HepG2 (cell line): ENCODE measurements at regions not wholly inside any gene's neighbourhood (a gene's known extent, or its start where the extent isn't known, plus 50 kb on each side); places are given as distances from the start of the nearest gene placed in this dataset.

Experiments used
- ATAC-seq: fragments of 200-7000 bp; cut with Tn5 transposase; 3 replicates; pipeline ENCODE4 v1.9.1; 2020; ENCODE audit warnings: mild to moderate bottlenecking, moderate library complexity
- BruUV-seq: library from RNA; stranded (reverse); fragments of 400-500 nt; replicated peaks from 2 replicates; lab custom pipeline; 2021; lab: Mats Ljungman, UMichigan
- CTCF ChIA-PET: fragments of 300-600 bp; formaldehyde crosslinking; extraction: SDS; loops from one replicate; lab custom pipeline; 2021; ENCODE audit warnings: low total read pairs, inconsistent platforms, low intra/inter-chr PET ratio; lab: Yijun Ruan, JAX
- POLR2A ChIA-PET: fragments of 350-600 bp; sonication (Branson Sonifier 250); formaldehyde crosslinking; loops from one replicate; lab custom pipeline; 2020; ENCODE audit warnings: antibody characterized with exemption, inconsistent platforms; lab: Yijun Ruan, JAX
- DNase-seq: peaks from one replicate; pipeline ENCODE4 v3.0.0-alpha.2; 2015; ENCODE audit warnings: low spot score
- FAIRE-seq: peaks from 3 replicates; lab custom pipeline; 2011; peaks lifted over from hg19 to GRCh38; lab: Jason Lieb, UNC
- H2AFZ ChIP-seq: one replicate; pipeline ENCODE4 v1.6.1; 2011; ENCODE audit warnings: low read length, inconsistent platforms
- H3K27ac ChIP-seq: fragments of 300-600 bp; 3 replicates; pipeline ENCODE4 v1.8.0; 2011; ENCODE audit warnings: mixed run types, mild to moderate bottlenecking, mixed read lengths, low read length, inconsistent platforms; ENCODE audit not compliant: insufficient read depth; ENCODE audit errors: extremely low read length
- H3K27me3 ChIP-seq, 2 experiments: fragments of 200-600 bp in 1 of 2; 2 replicates in 1 of 2; 3 replicates in 1 of 2; pipeline versions ENCODE4 v1.6.0 to v1.8.0; 2011; ENCODE audit warnings: low read length in 2 of 2, mild to moderate bottlenecking in 2 of 2, moderate library complexity in 2 of 2, inconsistent platforms in 1 of 2; ENCODE audit not compliant: insufficient read depth in 2 of 2, control insufficient read depth in 1 of 2
- H3K36me3 ChIP-seq, 2 experiments: fragments of 200-600 bp in 1 of 2; replicated peaks in 1 of 2; 2 replicates in 1 of 2; 3 replicates in 1 of 2; pipeline versions ENCODE4 v1.5.1 to v1.8.0; 2011; ENCODE audit warnings: low read length in 2 of 2, inconsistent platforms in 1 of 2; ENCODE audit not compliant: insufficient read depth in 2 of 2, control insufficient read depth in 1 of 2
- H3K4me1 ChIP-seq: 2 replicates; pipeline ENCODE4 v1.5.1; 2012; ENCODE audit warnings: low read length, inconsistent platforms; ENCODE audit not compliant: insufficient read depth
- H3K4me2 ChIP-seq: 2 replicates; pipeline ENCODE4 v1.6.0; 2011; ENCODE audit warnings: low read depth, low read length, inconsistent platforms
- H3K4me3 ChIP-seq, 3 experiments: fragments of 200-600 bp in 1 of 3; sonication (generic), shearing (Covaris generic) in 1 of 3; replicated peaks in 1 of 3; 2 replicates each; pipeline ENCODE4 v1.5.1; 2011 to 2016; ENCODE audit warnings: low read length in 3 of 3, inconsistent platforms in 2 of 3, low read depth in 2 of 3, mild to moderate bottlenecking in 2 of 3, control low read depth in 1 of 3, mixed read lengths in 1 of 3; ENCODE audit not compliant: insufficient read depth in 1 of 3
- H3K79me2 ChIP-seq: one replicate; pipeline ENCODE4 v1.6.1; 2011; ENCODE audit warnings: low read length, inconsistent platforms; ENCODE audit not compliant: insufficient read depth
- H3K9ac ChIP-seq: 2 replicates; pipeline ENCODE4 v1.6.0; 2011; ENCODE audit warnings: mild to moderate bottlenecking, low read depth, low read length, inconsistent platforms; ENCODE audit not compliant: insufficient read depth
- H3K9me3 ChIP-seq: 2 replicates; pipeline ENCODE4 v1.5.1; 2012; ENCODE audit warnings: mild to moderate bottlenecking, low read length
- H4K20me1 ChIP-seq: 2 replicates; pipeline ENCODE4 v1.6.0; 2011; ENCODE audit warnings: inconsistent platforms, mild to moderate bottlenecking, low read length, moderate library complexity; ENCODE audit not compliant: insufficient read depth
- CHCHD3 ChIP-seq: sonication (generic); formaldehyde crosslinking; IDR thresholded peaks from 2 replicates; pipeline ENCODE4 v1.8.0; 2022; ENCODE audit warnings: mild to moderate bottlenecking, missing genetic modification reagents, moderate library complexity
- GFI1 ChIP-seq: sonication (generic); formaldehyde crosslinking; IDR thresholded peaks from 2 replicates; pipeline ENCODE4 v1.5.0; 2020; ENCODE audit warnings: missing genetic modification reagents, mild to moderate bottlenecking, borderline replicate concordance
- MBNL3 ChIP-seq: fragments of 250-450 bp; sonication (Bioruptor Pico); conservative IDR thresholded peaks from 2 replicates; pipeline ENCODE4 v1.8.0; 2022; ENCODE audit warnings: mild to moderate bottlenecking, inconsistent platforms
- NR2F2 ChIP-seq: IDR thresholded peaks from 2 replicates; pipeline ENCODE4 v1.6.1; 2012; ENCODE audit warnings: low read depth, inconsistent platforms, borderline replicate concordance
- YEATS4 ChIP-seq: sonication (generic); formaldehyde crosslinking; IDR thresholded peaks from 2 replicates; pipeline ENCODE4 v1.4.0; 2020; ENCODE audit warnings: missing genetic modification reagents, borderline replicate concordance
- ZNF776 ChIP-seq: sonication (generic); formaldehyde crosslinking; IDR thresholded peaks from 2 replicates; pipeline ENCODE4 v1.4.0; 2020; ENCODE audit warnings: mild to moderate bottlenecking, missing genetic modification reagents
- ZNF891 ChIP-seq: sonication (generic); formaldehyde crosslinking; IDR thresholded peaks from 2 replicates; pipeline ENCODE4 v1.5.0; 2020; ENCODE audit warnings: mild to moderate bottlenecking, missing genetic modification reagents
- WGBS: methylation state at CpG from one replicate; pipeline ENCODE4 v1.1.6; 2017; ENCODE audit warnings: low lambda C conversion rate; 5-methylcytosine and 5-hydroxymethylcytosine counted together
- in situ Hi-C: cut with HindIII; loops from 2 replicates; pipeline ENCODE4 v1.10.0; 2017; ENCODE audit warnings: low pct_unique_long_range_greater_than_20kb; ENCODE audit not compliant: extremely low pct_ligation_motif_present
- intact Hi-C: fragments of 100-400 bp; cut with micrococcal nuclease; formaldehyde crosslinking; loops from one replicate; pipeline ENCODE4 v1.10.0; 2022; ENCODE audit not compliant: unreplicated experiment
- TF ChIP-seq, protein P1 (sequence below), 2 experiments: IDR thresholded peaks; 2 replicates each; pipeline ENCODE4 v1.6.1; 2011 to 2012; ENCODE audit warnings: low read length in 2 of 2, borderline replicate concordance in 1 of 2, low read depth in 1 of 2, mild to moderate bottlenecking in 1 of 2, moderate library complexity in 1 of 2
- TF ChIP-seq, protein P2 (sequence below): sonication (generic); formaldehyde crosslinking; IDR thresholded peaks from 2 replicates; pipeline ENCODE4 v1.4.0; 2020; ENCODE audit warnings: missing genetic modification reagents
- TF ChIP-seq, protein P3 (sequence below): IDR thresholded peaks from 2 replicates; pipeline ENCODE4 v1.6.1; 2016; ENCODE audit warnings: missing compliant biosample characterization, missing genetic modification reagents, borderline replicate concordance

DNA sequence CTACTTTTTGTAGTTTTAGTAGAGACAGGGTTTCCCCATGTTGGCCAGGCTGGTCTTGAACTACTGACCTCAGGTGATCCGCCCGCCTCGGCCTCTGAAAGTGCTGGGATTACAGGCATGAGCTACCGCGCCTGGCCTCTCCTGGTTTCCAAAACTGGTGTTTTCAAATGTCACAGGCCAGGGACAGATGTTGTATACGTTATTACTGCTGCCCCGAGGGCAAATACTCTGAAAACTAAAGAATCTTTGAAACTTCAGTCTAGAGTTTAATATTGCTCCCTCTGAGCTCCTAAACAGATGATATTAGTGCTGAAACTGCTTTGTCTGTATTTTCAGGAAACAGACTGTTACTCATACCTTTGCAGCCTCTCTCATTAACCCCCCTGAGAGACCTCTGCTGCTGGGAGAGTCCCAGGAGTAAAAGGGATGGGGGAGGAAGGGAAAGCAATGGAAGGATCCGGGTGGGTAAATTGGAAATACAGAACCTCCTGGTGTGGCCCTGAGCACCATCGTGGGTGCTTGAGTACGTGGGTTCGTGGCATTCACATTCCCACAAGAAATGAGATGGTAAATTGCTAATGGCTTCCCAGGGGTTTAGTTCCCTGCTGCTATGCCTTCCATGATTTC, 96.3 kb upstream of the IGF1R start (continued):
- TF ChIP-seq, protein P1, sequence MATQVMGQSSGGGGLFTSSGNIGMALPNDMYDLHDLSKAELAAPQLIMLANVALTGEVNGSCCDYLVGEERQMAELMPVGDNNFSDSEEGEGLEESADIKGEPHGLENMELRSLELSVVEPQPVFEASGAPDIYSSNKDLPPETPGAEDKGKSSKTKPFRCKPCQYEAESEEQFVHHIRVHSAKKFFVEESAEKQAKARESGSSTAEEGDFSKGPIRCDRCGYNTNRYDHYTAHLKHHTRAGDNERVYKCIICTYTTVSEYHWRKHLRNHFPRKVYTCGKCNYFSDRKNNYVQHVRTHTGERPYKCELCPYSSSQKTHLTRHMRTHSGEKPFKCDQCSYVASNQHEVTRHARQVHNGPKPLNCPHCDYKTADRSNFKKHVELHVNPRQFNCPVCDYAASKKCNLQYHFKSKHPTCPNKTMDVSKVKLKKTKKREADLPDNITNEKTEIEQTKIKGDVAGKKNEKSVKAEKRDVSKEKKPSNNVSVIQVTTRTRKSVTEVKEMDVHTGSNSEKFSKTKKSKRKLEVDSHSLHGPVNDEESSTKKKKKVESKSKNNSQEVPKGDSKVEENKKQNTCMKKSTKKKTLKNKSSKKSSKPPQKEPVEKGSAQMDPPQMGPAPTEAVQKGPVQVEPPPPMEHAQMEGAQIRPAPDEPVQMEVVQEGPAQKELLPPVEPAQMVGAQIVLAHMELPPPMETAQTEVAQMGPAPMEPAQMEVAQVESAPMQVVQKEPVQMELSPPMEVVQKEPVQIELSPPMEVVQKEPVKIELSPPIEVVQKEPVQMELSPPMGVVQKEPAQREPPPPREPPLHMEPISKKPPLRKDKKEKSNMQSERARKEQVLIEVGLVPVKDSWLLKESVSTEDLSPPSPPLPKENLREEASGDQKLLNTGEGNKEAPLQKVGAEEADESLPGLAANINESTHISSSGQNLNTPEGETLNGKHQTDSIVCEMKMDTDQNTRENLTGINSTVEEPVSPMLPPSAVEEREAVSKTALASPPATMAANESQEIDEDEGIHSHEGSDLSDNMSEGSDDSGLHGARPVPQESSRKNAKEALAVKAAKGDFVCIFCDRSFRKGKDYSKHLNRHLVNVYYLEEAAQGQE (IDR thresholded peaks at IDR 0.05; ENCODE audit: borderline replicate concordance in 1 of 2, low read depth in 1 of 2, low read length in 2 of 2): no peak
- TF ChIP-seq, protein P2, sequence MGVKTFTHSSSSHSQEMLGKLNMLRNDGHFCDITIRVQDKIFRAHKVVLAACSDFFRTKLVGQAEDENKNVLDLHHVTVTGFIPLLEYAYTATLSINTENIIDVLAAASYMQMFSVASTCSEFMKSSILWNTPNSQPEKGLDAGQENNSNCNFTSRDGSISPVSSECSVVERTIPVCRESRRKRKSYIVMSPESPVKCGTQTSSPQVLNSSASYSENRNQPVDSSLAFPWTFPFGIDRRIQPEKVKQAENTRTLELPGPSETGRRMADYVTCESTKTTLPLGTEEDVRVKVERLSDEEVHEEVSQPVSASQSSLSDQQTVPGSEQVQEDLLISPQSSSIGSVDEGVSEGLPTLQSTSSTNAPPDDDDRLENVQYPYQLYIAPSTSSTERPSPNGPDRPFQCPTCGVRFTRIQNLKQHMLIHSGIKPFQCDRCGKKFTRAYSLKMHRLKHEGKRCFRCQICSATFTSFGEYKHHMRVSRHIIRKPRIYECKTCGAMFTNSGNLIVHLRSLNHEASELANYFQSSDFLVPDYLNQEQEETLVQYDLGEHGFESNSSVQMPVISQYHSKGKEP (CRISPR knock-in tag): no peak
- no peak for TF ChIP-seq CHCHD3

DNA sequence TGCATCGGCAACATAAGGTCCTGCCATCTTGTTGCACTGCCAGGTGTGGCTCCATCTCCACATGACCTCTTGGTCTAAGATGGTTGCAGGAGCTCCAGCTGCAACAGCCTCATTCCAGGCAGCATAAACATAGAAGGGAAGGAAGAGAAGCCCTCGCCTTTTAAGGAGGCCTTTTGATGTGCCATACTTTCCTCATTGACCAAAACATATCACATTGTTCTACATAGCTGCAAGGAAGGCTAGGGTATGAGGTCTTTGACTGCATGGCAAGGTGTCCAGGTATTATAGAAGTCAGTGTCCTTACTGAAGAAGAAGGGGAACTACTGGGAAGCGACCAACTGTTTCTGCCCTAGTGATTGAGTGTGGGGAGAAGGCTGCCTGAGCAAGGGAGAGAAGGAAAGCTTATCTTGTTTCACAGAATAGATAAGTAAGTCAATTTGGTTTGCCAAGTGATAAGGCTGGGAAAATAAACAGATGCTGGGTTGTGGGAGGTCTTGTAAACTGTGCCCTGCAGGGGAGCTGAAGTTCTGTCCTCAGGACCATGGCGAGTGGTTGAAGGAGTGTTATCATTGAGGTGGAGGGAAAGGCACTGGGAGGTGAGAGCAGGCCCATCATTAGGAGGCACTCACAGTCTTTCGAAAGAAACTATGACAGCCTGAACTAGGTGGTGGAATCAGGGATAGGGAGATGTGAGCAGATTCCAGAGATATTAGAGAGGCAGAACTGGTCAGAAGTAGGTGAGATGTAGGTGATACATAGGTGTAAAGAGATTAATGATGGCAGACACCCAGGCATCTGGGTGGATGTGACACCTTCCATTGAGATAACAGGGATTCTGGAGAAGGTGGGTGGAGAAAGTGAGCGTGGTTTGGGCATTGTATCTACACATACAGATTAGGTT, 93.8 kb upstream of the IGF1R start:
- ATAC-seq: no peak
- Histone ChIP-seq H2AFZ (no peak overlapping the region), H4K20me1 (no peaks in the 10 kb centered on the region), H3K36me3 (no peaks in the 10 kb centered on the region), H3K4me2 (no peak overlapping the region), H3K27me3 (peaks cover 0 to 64% of the 10 kb centered on the region in 2 experiments), H3K79me2 (no peaks in the 10 kb centered on the region), H3K4me1 (no peaks in the 10 kb centered on the region)
- in situ Hi-C loops: no loop called here
- WGBS: 21% methylated on average over 6 of the region's 6 CpGs
- CTCF ChIA-PET: no interaction called here
- no peak for DNase-seq
- no peak for FAIRE-seq
- BruUV-seq: no TSS peak
- POLR2A ChIA-PET: no interaction called here
- TF ChIP-seq, protein P3, sequence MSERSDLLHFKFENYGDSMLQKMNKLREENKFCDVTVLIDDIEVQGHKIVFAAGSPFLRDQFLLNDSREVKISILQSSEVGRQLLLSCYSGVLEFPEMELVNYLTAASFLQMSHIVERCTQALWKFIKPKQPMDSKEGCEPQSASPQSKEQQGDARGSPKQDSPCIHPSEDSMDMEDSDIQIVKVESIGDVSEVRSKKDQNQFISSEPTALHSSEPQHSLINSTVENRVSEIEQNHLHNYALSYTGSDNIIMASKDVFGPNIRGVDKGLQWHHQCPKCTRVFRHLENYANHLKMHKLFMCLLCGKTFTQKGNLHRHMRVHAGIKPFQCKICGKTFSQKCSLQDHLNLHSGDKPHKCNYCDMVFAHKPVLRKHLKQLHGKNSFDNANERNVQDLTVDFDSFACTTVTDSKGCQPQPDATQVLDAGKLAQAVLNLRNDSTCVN (CRISPR knock-in tag): no peak
- TF ChIP-seq YEATS4 (CRISPR knock-in tag): no peak
- TF ChIP-seq NR2F2: no peak
- no peak for TF ChIP-seq MBNL3 (CRISPR knock-in tag)
- no peak for TF ChIP-seq GFI1 (CRISPR knock-in tag)
- no peak for TF ChIP-seq ZNF776
- TF ChIP-seq ZNF891: no peak
- TF ChIP-seq, all 625 proteins: peak for 0
- Histone ChIP-seq H3K27ac (no peak overlapping the region), H3K9ac (no peak overlapping the region), H3K9me3 (no peaks in the 10 kb centered on the region), H3K4me3 (no peak overlapping the region)
- intact Hi-C loops: no loop called here
